ENCODE measurements at regions not wholly inside any gene's neighbourhood (a gene's known extent, or its start where the extent isn't known, plus 50 kb on each side); places are given as distances from the start of the nearest gene placed in this dataset.

DNA sequence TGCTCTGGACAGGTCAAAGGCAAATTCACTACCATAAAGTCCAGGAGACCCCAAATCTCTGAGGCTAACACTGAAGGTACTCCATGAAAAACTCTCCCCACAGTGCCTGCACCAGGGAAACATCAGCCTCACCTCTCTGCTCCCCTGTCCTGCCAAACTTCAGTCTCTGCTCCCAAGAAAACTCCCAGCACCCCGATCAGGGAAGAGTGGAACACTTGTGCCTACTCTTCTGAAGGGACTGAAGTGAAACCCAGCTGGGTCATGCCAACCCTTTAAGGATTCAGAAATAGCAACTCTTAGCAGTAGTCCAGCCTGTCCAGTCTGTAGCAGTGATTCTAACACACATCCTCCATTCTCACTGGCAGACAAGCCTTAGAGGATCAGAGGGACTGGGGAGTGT is 124.2 kb downstream of the FAM174B start:
- 0% methylated on average over 1 of the region's 1 CpG for WGBS (ENCODE audit: insufficient coverage)
- H3K27me3 ChIP-seq (replicated peaks in 2 of 5; ENCODE audit: control insufficient read depth in 4 of 5, insufficient read depth in 5 of 5, low read length in 4 of 5): peaks cover 0 to 6% (median 0%) of the 10 kb centered on the region in 5 experiments
- H3K36me3 ChIP-seq (ENCODE audit: control insufficient read depth in 4 of 4, insufficient read depth in 4 of 4, low read length in 3 of 4): no peaks in the 10 kb centered on the region
- H3K4me3 ChIP-seq (ENCODE audit: control insufficient read depth in 1 of 7, extremely low read depth in 1 of 7, insufficient read depth in 4 of 7, low read depth in 2 of 7, low read length in 6 of 7): no peak overlapping the region
- H3K4me1 ChIP-seq (ENCODE audit: control extremely low read depth in 1 of 4, control insufficient read depth in 4 of 4, insufficient read depth in 4 of 4, low read length in 3 of 4): no peaks in the 10 kb centered on the region
- no peak overlapping the region for H3K27ac ChIP-seq (ENCODE audit: insufficient read depth in 1 of 2, low read depth in 1 of 2, low read length in 2 of 2, poor library complexity in 1 of 2, severe bottlenecking in 2 of 2)
- peaks cover 0 to 18% (median 8%) of the 10 kb centered on the region in 5 experiments for H3K9me3 ChIP-seq (ENCODE audit: control extremely low read depth in 1 of 5, control insufficient read depth in 4 of 5, insufficient read depth in 2 of 5, low read depth in 1 of 5, low read length in 4 of 5)
- ChIA-PET POLR2A (no interaction called here), CTCF (interaction anchor here (0.7 kb wide), 1 partner anchor 17 kb away, joined by 3 read pairs; no protein-coding TSS in a partner anchor)
- DNase-seq: no peak

DNA sequence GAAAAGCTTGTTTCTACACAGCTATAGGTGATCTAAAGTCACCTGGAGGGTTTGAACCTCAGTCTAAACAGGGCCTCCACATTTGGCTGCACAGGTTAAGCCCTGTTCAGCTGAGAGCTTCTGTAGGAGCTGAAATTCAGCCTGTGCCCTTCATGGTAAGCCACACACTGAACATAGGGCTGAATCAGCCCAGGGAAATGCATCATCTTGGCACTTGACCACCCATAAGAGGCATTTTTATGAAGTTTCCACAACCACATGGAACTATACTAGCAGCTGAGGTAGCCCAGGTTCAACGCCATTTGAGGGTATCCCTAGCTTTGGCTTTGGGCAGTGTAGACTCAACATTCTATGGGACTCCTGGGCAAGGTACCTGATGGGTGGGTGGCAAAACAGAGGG is 126.8 kb downstream of the FAM174B start:
- H3K9me3 ChIP-seq (ENCODE audit: control extremely low read depth in 1 of 5, control insufficient read depth in 4 of 5, insufficient read depth in 2 of 5, low read depth in 1 of 5, low read length in 4 of 5): peaks cover 0 to 4% (median 0%) of the 10 kb centered on the region in 5 experiments
- H3K4me1 ChIP-seq (ENCODE audit: control extremely low read depth in 1 of 4, control insufficient read depth in 4 of 4, insufficient read depth in 4 of 4, low read length in 3 of 4): no peaks in the 10 kb centered on the region
- H3K27me3 ChIP-seq (replicated peaks in 2 of 5; ENCODE audit: control insufficient read depth in 4 of 5, insufficient read depth in 5 of 5, low read length in 4 of 5): peaks cover 0 to 6% (median 0%) of the 10 kb centered on the region in 5 experiments
- no peak overlapping the region for H3K27ac ChIP-seq (ENCODE audit: insufficient read depth in 1 of 2, low read depth in 1 of 2, low read length in 2 of 2, poor library complexity in 1 of 2, severe bottlenecking in 2 of 2)
- ChIA-PET POLR2A (interaction anchor here (0.6 kb wide), 1 partner anchor 1469 kb away, joined by 3 read pairs; no protein-coding TSS in a partner anchor), CTCF (no interaction called here)
- WGBS (ENCODE audit: insufficient coverage): 75% methylated on average over 1 of the region's 1 CpG
- no peak for DNase-seq
- no peaks in the 10 kb centered on the region for H3K36me3 ChIP-seq (ENCODE audit: control insufficient read depth in 4 of 4, insufficient read depth in 4 of 4, low read length in 3 of 4)
- no peak overlapping the region for H3K4me3 ChIP-seq (ENCODE audit: control insufficient read depth in 1 of 7, extremely low read depth in 1 of 7, insufficient read depth in 4 of 7, low read depth in 2 of 7, low read length in 6 of 7)

DNA sequence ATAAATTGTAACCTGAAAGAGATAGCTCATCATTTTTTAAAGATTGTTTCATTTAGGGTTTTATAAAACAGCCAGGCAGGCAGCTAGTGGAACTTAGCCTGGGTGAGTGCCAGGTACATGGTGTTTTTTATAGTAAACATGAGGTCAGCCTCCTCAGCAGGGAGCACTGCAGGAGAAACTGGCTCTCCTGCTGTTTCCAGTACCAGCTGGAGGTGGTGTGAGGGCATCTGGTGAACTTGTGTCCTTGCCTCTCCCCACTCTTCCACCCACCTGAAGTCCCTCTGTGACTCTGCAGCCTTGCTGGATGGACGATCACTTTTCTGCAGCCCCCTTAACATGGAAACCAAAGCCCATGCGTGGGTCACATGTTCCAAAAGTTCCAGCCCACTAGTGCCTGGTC is 128.4 kb downstream of the FAM174B start:
- 93% methylated on average over 2 of the region's 2 CpGs for WGBS (ENCODE audit: insufficient coverage)
- CTCF ChIA-PET: interaction anchor here (0.6 kb wide), 1 partner anchor 188 kb away, joined by 3 read pairs; no protein-coding TSS in a partner anchor

DNA sequence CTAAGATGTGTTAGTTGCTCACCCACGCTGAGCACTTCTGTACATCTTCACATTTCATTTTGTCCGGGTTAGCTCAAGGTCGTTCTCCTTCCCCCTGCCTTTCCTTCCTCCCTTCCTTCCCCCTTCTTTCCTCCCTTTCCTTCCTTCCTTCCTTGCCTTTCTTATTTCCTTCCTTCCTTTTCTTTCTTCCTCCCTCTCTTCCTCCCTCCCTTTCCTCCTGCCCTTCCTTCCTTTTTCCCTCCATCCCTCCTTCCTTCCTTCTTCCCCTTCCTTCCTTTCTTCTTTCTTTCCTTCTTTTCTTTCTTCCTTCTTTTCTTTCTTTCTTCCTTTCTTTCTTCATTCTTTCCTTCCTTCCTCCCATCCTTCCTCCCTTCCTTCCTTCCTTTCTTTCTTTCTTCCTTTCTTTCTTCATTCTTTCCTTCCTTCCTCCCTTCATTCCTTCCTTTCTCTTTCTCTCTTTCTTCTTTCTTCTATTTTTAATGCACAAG is 129.8 kb downstream of the FAM174B start:
- Histone ChIP-seq H3K9me3 (ENCODE audit: control extremely low read depth in 1 of 5, control insufficient read depth in 4 of 5, insufficient read depth in 2 of 5, low read depth in 1 of 5, low read length in 4 of 5) (peaks cover 0 to 5% (median 0%) of the 10 kb centered on the region in 5 experiments), H3K4me3 (ENCODE audit: control insufficient read depth in 1 of 7, extremely low read depth in 1 of 7, insufficient read depth in 4 of 7, low read depth in 2 of 7, low read length in 6 of 7) (no peak overlapping the region), H3K27ac (ENCODE audit: insufficient read depth in 1 of 2, low read depth in 1 of 2, low read length in 2 of 2, poor library complexity in 1 of 2, severe bottlenecking in 2 of 2) (no peak overlapping the region), H3K4me1 (ENCODE audit: control extremely low read depth in 1 of 4, control insufficient read depth in 4 of 4, insufficient read depth in 4 of 4, low read length in 3 of 4) (peaks cover 0 to 5% (median 3%) of the 10 kb centered on the region in 4 experiments), H3K36me3 (ENCODE audit: control insufficient read depth in 4 of 4, insufficient read depth in 4 of 4, low read length in 3 of 4) (no peaks in the 10 kb centered on the region), H3K27me3 (replicated peaks in 2 of 5; ENCODE audit: control insufficient read depth in 4 of 5, insufficient read depth in 5 of 5, low read length in 4 of 5) (peaks cover 0 to 6% (median 0%) of the 10 kb centered on the region in 5 experiments)
- no peak for DNase-seq
- CTCF ChIA-PET: interaction anchor here (0.9 kb wide), 1 partner anchor 157 kb away, joined by 3 read pairs; no protein-coding TSS in a partner anchor
- 54% methylated on average over 3 of the region's 3 CpGs for WGBS (ENCODE audit: insufficient coverage)
- POLR2A ChIA-PET: no interaction called here

More for the DNA sequence above, 128.4 kb downstream of the FAM174B start:
- Histone ChIP-seq H3K4me3 (ENCODE audit: control insufficient read depth in 1 of 7, extremely low read depth in 1 of 7, insufficient read depth in 4 of 7, low read depth in 2 of 7, low read length in 6 of 7) (no peak overlapping the region), H3K9me3 (ENCODE audit: control extremely low read depth in 1 of 5, control insufficient read depth in 4 of 5, insufficient read depth in 2 of 5, low read depth in 1 of 5, low read length in 4 of 5) (peaks cover 0 to 4% (median 0%) of the 10 kb centered on the region in 5 experiments), H3K4me1 (ENCODE audit: control extremely low read depth in 1 of 4, control insufficient read depth in 4 of 4, insufficient read depth in 4 of 4, low read length in 3 of 4) (no peaks in the 10 kb centered on the region), H3K27me3 (replicated peaks in 2 of 5; ENCODE audit: control insufficient read depth in 4 of 5, insufficient read depth in 5 of 5, low read length in 4 of 5) (peaks cover 0 to 6% (median 0%) of the 10 kb centered on the region in 5 experiments), H3K36me3 (ENCODE audit: control insufficient read depth in 4 of 4, insufficient read depth in 4 of 4, low read length in 3 of 4) (no peaks in the 10 kb centered on the region), H3K27ac (ENCODE audit: insufficient read depth in 1 of 2, low read depth in 1 of 2, low read length in 2 of 2, poor library complexity in 1 of 2, severe bottlenecking in 2 of 2) (no peak overlapping the region)
- no peak for DNase-seq
- POLR2A ChIA-PET: interaction anchor here (1.0 kb wide), 1 partner anchor 11 kb away, joined by 3 read pairs; no protein-coding TSS in a partner anchor

DNA sequence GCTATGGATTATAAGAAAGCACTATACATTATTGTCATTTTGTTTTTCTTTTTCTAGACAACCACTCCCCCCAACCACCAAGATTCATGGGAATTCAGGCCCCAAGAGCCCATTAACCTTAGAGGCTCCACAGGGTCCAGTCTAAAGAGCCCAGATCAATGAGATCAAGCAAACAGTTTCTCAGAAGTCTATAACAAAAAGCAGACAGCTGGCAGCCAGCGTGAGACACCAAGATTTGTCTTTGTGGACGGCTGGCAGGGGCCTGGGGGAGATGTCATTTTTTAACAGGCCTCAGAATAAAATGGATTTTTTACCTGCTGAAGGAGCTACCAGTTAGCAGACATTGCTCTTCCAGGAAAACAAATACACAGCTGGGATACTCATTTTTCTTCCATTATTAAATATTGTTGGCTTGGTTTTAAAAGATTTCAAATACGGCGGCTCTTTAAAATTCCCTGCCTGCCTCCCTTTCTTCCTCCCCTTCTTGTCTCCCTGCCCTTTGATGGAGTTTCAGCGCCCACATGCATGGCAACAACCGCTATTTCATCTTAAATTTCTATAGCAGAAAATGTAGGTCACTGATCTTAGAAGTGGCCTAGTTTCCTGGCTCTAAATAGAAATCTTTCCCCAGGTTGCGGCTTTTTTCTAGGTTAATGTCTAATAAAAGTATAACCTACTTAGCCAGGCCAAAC is 130.6 kb downstream of the FAM174B start:
- ChIA-PET CTCF (interaction anchor here (0.7 to 0.9 kb wide), 2 partner anchors 9 to 158 kb away, joined by 3 to 4 read pairs; no protein-coding TSS in a partner anchor), POLR2A (no interaction called here)
- Histone ChIP-seq H3K9me3 (ENCODE audit: control extremely low read depth in 1 of 5, control insufficient read depth in 4 of 5, insufficient read depth in 2 of 5, low read depth in 1 of 5, low read length in 4 of 5) (peaks cover 0 to 6% (median 0%) of the 10 kb centered on the region in 5 experiments), H3K36me3 (ENCODE audit: control insufficient read depth in 4 of 4, insufficient read depth in 4 of 4, low read length in 3 of 4) (no peaks in the 10 kb centered on the region), H3K4me1 (ENCODE audit: control extremely low read depth in 1 of 4, control insufficient read depth in 4 of 4, insufficient read depth in 4 of 4, low read length in 3 of 4) (peaks cover 0 to 6% (median 4%) of the 10 kb centered on the region in 4 experiments), H3K4me3 (ENCODE audit: control insufficient read depth in 1 of 7, extremely low read depth in 1 of 7, insufficient read depth in 4 of 7, low read depth in 2 of 7, low read length in 6 of 7) (no peak overlapping the region), H3K27me3 (replicated peaks in 2 of 5; ENCODE audit: control insufficient read depth in 4 of 5, insufficient read depth in 5 of 5, low read length in 4 of 5) (peaks cover 0 to 6% (median 0%) of the 10 kb centered on the region in 5 experiments), H3K27ac (ENCODE audit: insufficient read depth in 1 of 2, low read depth in 1 of 2, low read length in 2 of 2, poor library complexity in 1 of 2, severe bottlenecking in 2 of 2) (no peak overlapping the region)
- WGBS (ENCODE audit: insufficient coverage): 100% methylated on average over 2 of the region's 7 CpGs
- DNase-seq: no peak

DNA sequence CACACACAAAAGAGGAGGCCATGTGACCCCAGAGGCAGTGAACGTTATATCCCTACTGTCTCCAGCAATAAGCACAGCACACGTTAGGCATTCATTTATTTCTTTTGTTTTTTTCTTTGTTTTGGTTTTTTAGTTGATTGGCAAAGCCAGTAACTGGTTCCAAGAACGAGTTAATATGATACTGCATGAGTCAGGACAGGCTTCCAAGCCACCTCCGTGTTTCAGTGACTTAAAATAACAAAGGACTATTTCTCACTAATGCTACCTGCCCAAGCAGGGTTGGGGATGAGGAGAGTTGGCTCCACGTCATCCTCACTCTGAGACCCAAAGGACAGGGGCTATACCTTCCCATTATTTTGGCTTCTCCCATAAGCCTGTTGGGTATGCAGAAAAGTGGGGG is 130.5 kb downstream of the ST8SIA2 start:
- ChIA-PET POLR2A (no interaction called here), CTCF (no interaction called here)
- WGBS (ENCODE audit: insufficient coverage): 100% methylated on average over 1 of the region's 5 CpGs
- Histone ChIP-seq H3K4me3 (ENCODE audit: control insufficient read depth in 1 of 7, extremely low read depth in 1 of 7, insufficient read depth in 4 of 7, low read depth in 2 of 7, low read length in 6 of 7) (no peak overlapping the region), H3K36me3 (ENCODE audit: control insufficient read depth in 4 of 4, insufficient read depth in 4 of 4, low read length in 3 of 4) (no peaks in the 10 kb centered on the region), H3K27ac (ENCODE audit: insufficient read depth in 1 of 2, low read depth in 1 of 2, low read length in 2 of 2, poor library complexity in 1 of 2, severe bottlenecking in 2 of 2) (no peak overlapping the region), H3K27me3 (replicated peaks in 2 of 5; ENCODE audit: control insufficient read depth in 4 of 5, insufficient read depth in 5 of 5, low read length in 4 of 5) (peaks cover 0 to 5% (median 0%) of the 10 kb centered on the region in 5 experiments), H3K9me3 (ENCODE audit: control extremely low read depth in 1 of 5, control insufficient read depth in 4 of 5, insufficient read depth in 2 of 5, low read depth in 1 of 5, low read length in 4 of 5) (peaks cover 0 to 6% (median 0%) of the 10 kb centered on the region in 5 experiments), H3K4me1 (ENCODE audit: control extremely low read depth in 1 of 4, control insufficient read depth in 4 of 4, insufficient read depth in 4 of 4, low read length in 3 of 4) (peaks cover 0 to 6% (median 4%) of the 10 kb centered on the region in 4 experiments)
- DNase-seq: no peak

DNA sequence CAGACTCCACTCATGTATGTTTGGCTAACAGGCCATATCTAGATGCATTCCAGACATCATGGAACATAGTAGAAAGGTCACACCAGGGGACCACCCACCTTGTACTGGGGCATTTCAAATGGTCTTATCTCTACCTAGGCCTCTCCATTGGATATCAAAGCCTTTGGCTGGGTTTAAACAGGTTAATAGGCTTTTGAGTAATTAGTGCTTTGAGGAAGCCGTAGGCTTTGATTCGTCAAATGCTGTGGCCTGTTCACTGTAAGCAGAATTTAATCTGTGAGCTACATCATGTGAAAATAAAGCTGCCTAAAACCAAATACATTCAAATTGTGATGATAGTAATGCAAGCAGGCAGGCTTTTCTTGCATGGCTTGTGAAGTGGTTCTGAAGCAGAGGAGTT is 129.5 kb downstream of the ST8SIA2 start:
- Histone ChIP-seq H3K4me1 (ENCODE audit: control extremely low read depth in 1 of 4, control insufficient read depth in 4 of 4, insufficient read depth in 4 of 4, low read length in 3 of 4) (peaks cover 0 to 6% (median 4%) of the 10 kb centered on the region in 4 experiments), H3K4me3 (ENCODE audit: control insufficient read depth in 1 of 7, extremely low read depth in 1 of 7, insufficient read depth in 4 of 7, low read depth in 2 of 7, low read length in 6 of 7) (no peak overlapping the region), H3K9me3 (ENCODE audit: control extremely low read depth in 1 of 5, control insufficient read depth in 4 of 5, insufficient read depth in 2 of 5, low read depth in 1 of 5, low read length in 4 of 5) (peaks cover 0 to 2% (median 0%) of the 10 kb centered on the region in 5 experiments), H3K36me3 (ENCODE audit: control insufficient read depth in 4 of 4, insufficient read depth in 4 of 4, low read length in 3 of 4) (no peaks in the 10 kb centered on the region), H3K27me3 (replicated peaks in 2 of 5; ENCODE audit: control insufficient read depth in 4 of 5, insufficient read depth in 5 of 5, low read length in 4 of 5) (no peaks in the 10 kb centered on the region), H3K27ac (ENCODE audit: insufficient read depth in 1 of 2, low read depth in 1 of 2, low read length in 2 of 2, poor library complexity in 1 of 2, severe bottlenecking in 2 of 2) (no peak overlapping the region)
- DNase-seq: no peak
- ChIA-PET CTCF (no interaction called here), POLR2A (no interaction called here)
- 100% methylated on average over 2 of the region's 2 CpGs for WGBS (ENCODE audit: insufficient coverage)
